Aorta (tissue), 5 donors: ENCODE measurements at regions not wholly inside any gene's neighbourhood (a gene's known extent, or its start where the extent isn't known, plus 50 kb on each side); places are given as distances from the start of the nearest gene placed in this dataset.

Experiments used
- ATAC-seq: fragments of 200-7000 bp; cut with Tn5 transposase; one replicate; pipeline ENCODE4 v1.9.1; 2022; ENCODE audit warnings: moderate library complexity; ENCODE audit not compliant: low FRiP score
- DNase-seq, 2 donors: peaks; one replicate each; pipeline ENCODE4 v3.0.0-alpha.2; 2020
- H3K27ac ChIP-seq, 2 donors: one replicate each; pipeline ENCODE4 v1.5.1; 2013; ENCODE audit warnings: low read length in 2 of 2, mild to moderate bottlenecking in 2 of 2, moderate library complexity in 2 of 2, control low read depth in 1 of 2, inconsistent platforms in 1 of 2, low read depth in 1 of 2
- H3K27me3 ChIP-seq, 2 donors: one replicate each; pipeline ENCODE4 v1.6.1; 2013; ENCODE audit warnings: control low read depth in 1 of 2, low read length in 1 of 2, mild to moderate bottlenecking in 1 of 2, moderate library complexity in 1 of 2; ENCODE audit not compliant: insufficient read depth in 2 of 2, control insufficient read depth in 1 of 2
- H3K36me3 ChIP-seq, 2 donors: one replicate each; pipeline ENCODE4 v1.6.1; 2013; ENCODE audit warnings: control low read depth in 1 of 2, low read length in 1 of 2, mild to moderate bottlenecking in 1 of 2; ENCODE audit not compliant: insufficient read depth in 2 of 2, control insufficient read depth in 1 of 2
- H3K4me1 ChIP-seq, 2 donors: one replicate each; pipeline ENCODE4 v1.6.1; 2013; ENCODE audit warnings: low read length in 2 of 2, control low read depth in 1 of 2, mild to moderate bottlenecking in 1 of 2, moderate library complexity in 1 of 2; ENCODE audit not compliant: insufficient read depth in 2 of 2, control insufficient read depth in 1 of 2
- H3K4me3 ChIP-seq, 2 donors: one replicate each; pipeline ENCODE4 v1.5.1; 2013; ENCODE audit warnings: low read length in 2 of 2, control low read depth in 1 of 2, mild to moderate bottlenecking in 1 of 2
- H3K9me3 ChIP-seq: one replicate; pipeline ENCODE4 v1.6.1; 2013; ENCODE audit warnings: mild to moderate bottlenecking, low read length; ENCODE audit not compliant: control insufficient read depth
- WGBS, 2 donors: extraction: QIAGEN DNeasy Blood & Tissue Kit; methylation state at CpG; one replicate each; pipeline ENCODE4 v1.1.7; 2013; 5-methylcytosine and 5-hydroxymethylcytosine counted together
- intact Hi-C, 2 donors: fragments of 100-400 bp; cut with DNase I; formaldehyde crosslinking; loops; one replicate each; pipeline versions ENCODE4 v1.14.2 to v1.15.0; 2022
- donor health status: healthy with polysubstance abuse.
- donor health status: Bipolar disorder and iron deficiency.
- donor health status: DM: no; HTN: no; CAD: no.
- donor health status: DM: no; HTN: no; CAD: no.
- donor health status: DM: yes; HTN: yes; CAD: no.

GRCh38 chr15:97143592-97144376 is 813.3 kb downstream of the NR2F2 start:
- 80 to 85% methylated on average over 6 of the region's 6 CpGs for WGBS, 2 donors
- intact Hi-C loops, result no loop called here
- Histone ChIP-seq H3K4me1 (no peaks in the 10 kb centered on the region), H3K27ac (no peak overlapping the region), H3K36me3 (no peaks in the 10 kb centered on the region), H3K9me3 (peaks cover 6% of the 10 kb centered on the region), H3K27me3 (no peaks in the 10 kb centered on the region), H3K4me3 (no peak overlapping the region)
- DNase-seq (no peak), ATAC-seq (no peak)

DNA sequence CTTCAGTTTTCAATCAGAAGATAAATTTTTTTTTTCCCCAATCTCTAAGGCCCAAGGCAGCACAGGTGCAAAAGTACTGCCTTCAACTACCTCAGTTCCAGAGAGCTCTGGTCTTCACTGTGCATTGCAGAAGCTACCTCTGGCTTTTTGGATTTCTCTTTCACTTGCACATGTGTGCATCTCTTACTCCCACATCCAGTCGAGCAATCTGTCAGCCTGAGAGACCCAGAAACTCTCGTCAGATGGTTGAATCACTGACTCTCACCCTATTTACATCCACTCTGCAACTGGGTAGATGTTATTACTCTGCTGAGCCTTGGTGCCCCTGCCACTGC is 813.8 kb downstream of the NR2F2 start:
- peaks cover 7% of the 10 kb centered on the region for H3K9me3 ChIP-seq
- H3K36me3 ChIP-seq, result no peaks in the 10 kb centered on the region
- WGBS, 2 donors, result 70 to 71% methylated on average over 2 of the region's 2 CpGs
- no peaks in the 10 kb centered on the region for H3K4me1 ChIP-seq
- no peak for ATAC-seq
- no peak overlapping the region for H3K27ac ChIP-seq
- H3K27me3 ChIP-seq, result no peaks in the 10 kb centered on the region
- DNase-seq, result no peak
- no peak overlapping the region for H3K4me3 ChIP-seq
- intact Hi-C loops, result no loop called here

DNA sequence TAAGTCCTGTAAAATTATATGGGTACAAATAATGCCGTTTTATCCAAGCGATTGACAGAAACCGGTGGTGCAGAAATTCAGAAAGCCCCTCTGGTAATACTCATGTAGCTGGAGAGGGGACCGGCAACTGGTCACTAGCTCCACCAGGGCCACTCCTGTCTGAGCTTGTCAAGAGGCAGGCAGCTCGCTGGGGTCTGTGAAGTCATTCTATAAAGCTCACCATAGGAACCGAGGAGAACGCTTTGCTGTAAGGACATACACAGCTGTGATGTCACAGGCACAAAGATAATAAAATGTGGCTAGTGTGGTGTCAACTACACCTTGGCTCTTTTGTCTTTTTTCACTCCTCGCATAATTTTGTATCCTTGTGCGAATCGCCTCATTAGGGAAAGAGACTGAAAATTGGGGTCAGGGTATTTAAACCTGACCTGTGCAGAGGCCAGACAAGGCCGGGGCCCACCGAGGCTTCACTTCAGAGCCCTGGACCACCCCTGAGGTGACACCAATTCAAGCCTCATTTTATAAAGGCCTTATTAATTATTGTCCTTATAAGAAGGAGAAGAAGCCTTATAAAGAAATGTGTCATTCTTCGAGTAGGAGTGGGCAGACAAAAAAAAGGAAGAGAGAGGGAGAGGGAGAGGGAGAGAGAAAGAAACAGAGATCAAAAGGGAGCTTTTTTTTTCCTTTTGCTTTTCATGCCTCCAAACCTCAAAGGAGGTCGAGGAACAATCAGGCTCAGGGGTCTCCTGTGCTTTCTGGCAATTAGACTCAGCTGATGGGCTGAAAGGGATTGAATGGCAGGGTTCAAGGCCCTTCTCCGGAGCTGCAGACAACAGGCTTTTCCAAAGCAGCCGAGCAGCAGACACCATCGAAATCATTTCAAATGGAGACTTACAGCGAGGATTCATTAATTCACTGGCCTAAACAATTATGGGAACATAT is 813.3 kb upstream of the ARRDC4 start:
- no peaks in the 10 kb centered on the region for H3K4me1 ChIP-seq
- peaks cover 7% of the 10 kb centered on the region for H3K9me3 ChIP-seq
- H3K27me3 ChIP-seq, result peaks cover 0 to 2% of the 10 kb centered on the region in 2 donors
- ATAC-seq, result no peak
- no peak overlapping the region for H3K27ac ChIP-seq
- no peak for DNase-seq
- H3K4me3 ChIP-seq, result no peak overlapping the region
- H3K36me3 ChIP-seq, result no peaks in the 10 kb centered on the region
- intact Hi-C loops, result no loop called here
- WGBS, 2 donors, result 64 to 72% methylated on average over 18 of the region's 18 CpGs

DNA sequence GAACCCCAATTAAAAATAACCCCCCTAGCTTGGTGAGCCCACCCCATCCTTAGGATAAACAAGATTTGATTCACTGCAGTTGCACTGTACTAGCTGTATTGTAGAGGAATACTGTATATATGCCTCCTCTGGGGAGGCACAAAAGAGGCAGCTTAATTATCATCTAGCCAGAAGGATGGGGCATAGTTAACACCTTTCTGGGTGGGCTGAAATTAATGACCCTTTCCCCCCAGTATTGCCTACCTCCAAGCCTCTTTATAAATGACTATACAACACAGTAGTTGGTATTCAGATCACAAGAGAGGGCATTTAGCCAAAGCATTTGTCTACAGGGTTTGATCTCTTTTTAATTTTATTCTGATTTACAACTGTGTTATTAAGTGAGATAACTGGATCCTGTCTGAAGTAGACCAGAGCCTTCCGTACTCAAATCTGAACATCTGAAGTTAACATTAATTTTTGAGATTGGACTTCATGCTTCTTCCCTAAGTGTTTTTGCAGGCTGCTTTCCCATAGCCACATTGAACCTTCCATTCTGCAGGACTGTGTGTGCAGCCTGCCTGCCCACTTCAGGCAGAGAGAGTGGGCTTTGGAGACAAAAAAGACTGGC is 807.0 kb upstream of the ARRDC4 start:
- Histone ChIP-seq H3K36me3 (no peaks in the 10 kb centered on the region), H3K27me3 (peaks cover 0 to 2% of the 10 kb centered on the region in 2 donors), H3K27ac (no peak overlapping the region), H3K9me3 (peaks cover 3% of the 10 kb centered on the region), H3K4me3 (no peak overlapping the region), H3K4me1 (no peaks in the 10 kb centered on the region)
- WGBS, 2 donors, result 33 to 41% methylated on average over 1 of the region's 1 CpG
- DNase-seq (no peak), ATAC-seq (no peak)
- intact Hi-C loops, result no loop called here

- intact Hi-C loops, result no loop called here
- H3K9me3 ChIP-seq, result no peaks in the 10 kb centered on the region
- H3K4me3 ChIP-seq, result no peak overlapping the region
- no peak for DNase-seq
- no peak overlapping the region for H3K27ac ChIP-seq
- 75 to 79% methylated on average over 2 of the region's 2 CpGs for WGBS, 2 donors
- H3K36me3 ChIP-seq, result no peaks in the 10 kb centered on the region
- no peaks in the 10 kb centered on the region for H3K4me1 ChIP-seq
- H3K27me3 ChIP-seq, result peaks cover 0 to 2% of the 10 kb centered on the region in 2 donors
- ATAC-seq, result no peak
These were observed 803.7 kb upstream of the ARRDC4 start for GRCh38 chr15:97156739-97157265.

GRCh38 chr15:97162805-97163495 is 797.6 kb upstream of the ARRDC4 start:
- ATAC-seq (no peak), DNase-seq (no peak)
- H3K4me1 ChIP-seq, result no peaks in the 10 kb centered on the region
- no peaks in the 10 kb centered on the region for H3K36me3 ChIP-seq
- H3K4me3 ChIP-seq, result no peak overlapping the region
- no peaks in the 10 kb centered on the region for H3K9me3 ChIP-seq
- 42 to 63% methylated on average over 2 of the region's 2 CpGs for WGBS, 2 donors
- H3K27ac ChIP-seq, result no peak overlapping the region
- H3K27me3 ChIP-seq, result no peaks in the 10 kb centered on the region
- intact Hi-C loops, result no loop called here

DNA sequence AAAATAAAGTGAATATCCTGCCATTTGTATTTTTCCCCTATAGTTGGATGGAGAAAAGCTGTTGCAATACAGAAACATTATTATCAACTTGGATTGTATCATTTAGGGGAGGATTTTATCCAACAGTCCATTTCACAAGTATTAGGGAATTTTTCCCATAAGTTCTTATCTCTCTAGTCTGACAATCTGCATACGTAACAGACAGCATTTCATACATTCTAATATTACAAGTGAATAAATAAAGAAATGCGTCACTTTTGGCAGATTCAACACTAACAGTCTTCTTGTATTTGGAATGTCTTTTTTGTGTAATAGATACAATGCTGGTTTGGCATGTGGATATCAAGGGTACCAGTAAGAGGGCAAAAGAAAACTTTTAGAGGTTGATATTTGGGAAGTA is 795.3 kb upstream of the ARRDC4 start:
- ATAC-seq (no peak), DNase-seq (no peak)
- Histone ChIP-seq H3K4me1 (no peaks in the 10 kb centered on the region), H3K27me3 (no peaks in the 10 kb centered on the region), H3K36me3 (no peaks in the 10 kb centered on the region), H3K4me3 (no peak overlapping the region), H3K9me3 (no peaks in the 10 kb centered on the region), H3K27ac (no peak overlapping the region)
- WGBS, 2 donors, result 19 to 27% methylated on average over 2 of the region's 2 CpGs
- intact Hi-C loops, result no loop called here

- Histone ChIP-seq H3K4me3 (no peak overlapping the region), H3K36me3 (no peaks in the 10 kb centered on the region), H3K27me3 (no peaks in the 10 kb centered on the region), H3K4me1 (no peaks in the 10 kb centered on the region), H3K27ac (no peak overlapping the region), H3K9me3 (peaks cover 2% of the 10 kb centered on the region)
- ATAC-seq (no peak), DNase-seq (no peak)
- 80% methylated on average over 12 of the region's 12 CpGs for WGBS, 2 donors
- intact Hi-C loops, result no loop called here
These were observed 791.6 kb upstream of the ARRDC4 start for GRCh38 chr15:97168704-97169475.
